GM12875 (cell line): ENCODE measurements at regions not wholly inside any gene's neighbourhood (a gene's known extent, or its start where the extent isn't known, plus 50 kb on each side); places are given as distances from the start of the nearest gene placed in this dataset.
"Not testable (repeated sequence)": the region's sequence is repeated elsewhere in the genome, so short reads cannot be mapped to it uniquely, and the experiment has no call there.

ENCODE experiments used
- H3K4me3 ChIP-seq: one replicate; pipeline ENCODE4 v1.5.1; 2011; ENCODE audit warnings: low read depth, low read length, control low read depth
- TF ChIP-seq, protein P1 (sequence below): IDR thresholded peaks from 2 replicates; pipeline ENCODE4 v1.5.1; 2011; ENCODE audit warnings: low read depth, mild to moderate bottlenecking, control low read depth, inconsistent platforms, low read length, moderate library complexity, borderline replicate concordance; ENCODE audit not compliant: insufficient read depth

DNA sequence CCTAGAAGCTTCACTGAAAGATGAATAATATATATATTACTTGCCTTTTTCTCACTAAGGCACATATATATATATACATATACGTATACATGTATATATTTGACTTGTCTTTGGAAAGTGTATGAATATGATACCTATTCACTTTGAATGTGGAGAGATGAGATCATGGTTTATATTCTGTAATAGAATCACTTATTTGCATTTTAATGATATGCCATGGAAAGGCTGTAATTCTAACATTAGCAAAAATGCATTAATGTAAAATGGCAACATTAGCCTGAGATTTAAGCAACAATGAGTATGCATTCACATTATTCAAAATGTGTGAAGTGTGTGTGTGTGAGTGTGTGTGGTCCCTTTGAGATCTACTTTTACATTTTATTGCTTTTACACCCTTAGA is 54.5 kb upstream of the PRKD1 start:
- TF ChIP-seq, protein P1, sequence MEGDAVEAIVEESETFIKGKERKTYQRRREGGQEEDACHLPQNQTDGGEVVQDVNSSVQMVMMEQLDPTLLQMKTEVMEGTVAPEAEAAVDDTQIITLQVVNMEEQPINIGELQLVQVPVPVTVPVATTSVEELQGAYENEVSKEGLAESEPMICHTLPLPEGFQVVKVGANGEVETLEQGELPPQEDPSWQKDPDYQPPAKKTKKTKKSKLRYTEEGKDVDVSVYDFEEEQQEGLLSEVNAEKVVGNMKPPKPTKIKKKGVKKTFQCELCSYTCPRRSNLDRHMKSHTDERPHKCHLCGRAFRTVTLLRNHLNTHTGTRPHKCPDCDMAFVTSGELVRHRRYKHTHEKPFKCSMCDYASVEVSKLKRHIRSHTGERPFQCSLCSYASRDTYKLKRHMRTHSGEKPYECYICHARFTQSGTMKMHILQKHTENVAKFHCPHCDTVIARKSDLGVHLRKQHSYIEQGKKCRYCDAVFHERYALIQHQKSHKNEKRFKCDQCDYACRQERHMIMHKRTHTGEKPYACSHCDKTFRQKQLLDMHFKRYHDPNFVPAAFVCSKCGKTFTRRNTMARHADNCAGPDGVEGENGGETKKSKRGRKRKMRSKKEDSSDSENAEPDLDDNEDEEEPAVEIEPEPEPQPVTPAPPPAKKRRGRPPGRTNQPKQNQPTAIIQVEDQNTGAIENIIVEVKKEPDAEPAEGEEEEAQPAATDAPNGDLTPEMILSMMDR, result no peak
- no peak overlapping the region for H3K4me3 ChIP-seq

DNA sequence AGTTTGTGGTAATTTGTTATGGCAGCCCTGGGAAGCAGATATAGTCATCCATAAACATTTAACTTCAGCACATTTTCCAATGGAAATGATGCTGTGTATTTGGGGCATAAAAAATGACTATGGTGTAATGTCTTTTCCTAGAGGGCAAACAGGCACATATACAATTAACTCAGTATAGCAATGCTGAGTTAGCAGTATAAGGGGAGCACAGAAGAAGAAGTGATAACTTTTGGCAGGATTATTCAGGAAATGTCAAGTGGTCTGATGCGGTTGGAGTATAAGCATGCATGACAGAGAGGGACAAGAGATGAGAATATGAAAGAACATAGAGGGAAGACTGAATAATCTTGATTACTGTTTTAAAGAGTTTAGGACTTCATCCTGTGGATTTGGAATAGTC is 55.3 kb upstream of the PRKD1 start:
- no peak overlapping the region for H3K4me3 ChIP-seq
- TF ChIP-seq, protein P1, result no peak

- H3K4me3 ChIP-seq, result not testable (repeated sequence)
Observed at GRCh38 chr14:29990344-29990857, 62.8 kb upstream of the PRKD1 start.

GRCh38 chr14:29990993-29991392 is 63.3 kb upstream of the PRKD1 start:
- no peak overlapping the region for H3K4me3 ChIP-seq
- TF ChIP-seq, protein P1, result no peak

DNA sequence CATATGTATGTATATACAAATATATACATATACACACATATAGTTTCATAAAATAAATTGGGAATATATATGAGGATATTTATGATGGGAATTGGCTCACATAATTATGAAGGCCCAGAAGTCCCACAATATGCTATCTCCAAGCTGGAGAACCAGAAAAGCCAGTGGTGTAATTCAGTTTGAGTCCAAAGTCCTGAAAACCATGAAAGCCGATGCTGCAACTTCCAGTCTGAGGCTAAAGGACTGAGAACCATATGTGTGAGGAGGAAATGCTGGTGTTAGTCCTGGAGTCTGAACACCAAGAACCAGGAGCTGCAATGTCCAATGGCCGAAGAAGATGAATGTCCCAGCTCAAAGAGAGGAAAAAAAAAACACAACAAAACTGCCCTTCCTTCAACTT is 65.5 kb upstream of the PRKD1 start:
- TF ChIP-seq, protein P1, result no peak
- no peak overlapping the region for H3K4me3 ChIP-seq

DNA sequence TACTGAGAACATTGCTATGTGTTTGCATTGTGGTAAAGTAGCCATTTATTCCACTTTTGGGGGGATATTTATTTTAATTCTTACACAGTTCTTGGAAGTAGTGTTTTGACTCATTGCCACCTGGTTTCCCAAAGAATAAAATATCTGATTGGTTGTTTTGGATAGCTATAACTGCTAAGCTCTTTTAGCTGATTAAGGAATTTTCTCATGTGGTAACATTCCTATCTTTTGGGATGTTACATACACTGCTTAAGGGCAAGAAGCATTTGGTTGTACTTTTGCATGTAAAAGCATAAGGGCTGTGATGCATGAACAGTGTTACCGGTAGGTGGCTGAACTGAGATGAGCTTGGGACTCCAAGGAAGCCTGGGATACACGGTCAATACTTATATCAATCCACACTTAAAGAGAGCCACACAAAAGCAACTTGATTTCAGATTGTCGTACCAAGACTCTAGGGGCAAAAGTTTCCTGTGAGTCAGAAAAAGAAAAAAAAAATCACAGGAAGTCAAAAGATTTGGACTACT is 71.4 kb upstream of the PRKD1 start:
- H3K4me3 ChIP-seq, result no peak overlapping the region
- TF ChIP-seq, protein P1, result no peak

DNA sequence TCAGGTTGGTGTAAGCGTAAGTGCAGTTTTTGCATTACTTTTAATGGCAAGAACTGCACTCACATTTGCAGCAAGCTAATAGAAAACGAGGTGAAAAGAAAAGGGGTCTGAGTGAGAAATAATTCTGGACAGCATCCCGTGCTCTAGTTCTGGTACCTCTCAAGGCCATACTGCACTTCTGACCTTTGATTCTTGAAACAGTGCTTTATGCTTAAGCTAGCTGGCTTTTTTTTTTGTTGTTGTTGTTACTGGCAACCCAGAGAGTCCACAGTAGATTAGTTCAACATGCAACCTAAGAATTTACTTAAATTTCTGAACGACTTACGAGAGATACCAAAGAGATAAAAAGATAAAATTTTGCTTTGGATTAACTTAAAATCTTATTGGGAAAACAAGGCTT is 75.2 kb upstream of the PRKD1 start:
- TF ChIP-seq, protein P1, result no peak

More for the DNA sequence above, 75.2 kb upstream of the PRKD1 start:
- no peak overlapping the region for H3K4me3 ChIP-seq
